NOMO-1 (cell line): ENCODE measurements at regions not wholly inside any gene's neighbourhood (a gene's known extent, or its start where the extent isn't known, plus 50 kb on each side); places are given as distances from the start of the nearest gene placed in this dataset.

Source experiments
- DNase-seq, 2 experiments: peaks; one replicate each; lab custom pipeline; 2025; ENCODE audit not compliant: unreplicated experiment in 2 of 2; lab: John Stamatoyannopoulos, UW

DNA sequence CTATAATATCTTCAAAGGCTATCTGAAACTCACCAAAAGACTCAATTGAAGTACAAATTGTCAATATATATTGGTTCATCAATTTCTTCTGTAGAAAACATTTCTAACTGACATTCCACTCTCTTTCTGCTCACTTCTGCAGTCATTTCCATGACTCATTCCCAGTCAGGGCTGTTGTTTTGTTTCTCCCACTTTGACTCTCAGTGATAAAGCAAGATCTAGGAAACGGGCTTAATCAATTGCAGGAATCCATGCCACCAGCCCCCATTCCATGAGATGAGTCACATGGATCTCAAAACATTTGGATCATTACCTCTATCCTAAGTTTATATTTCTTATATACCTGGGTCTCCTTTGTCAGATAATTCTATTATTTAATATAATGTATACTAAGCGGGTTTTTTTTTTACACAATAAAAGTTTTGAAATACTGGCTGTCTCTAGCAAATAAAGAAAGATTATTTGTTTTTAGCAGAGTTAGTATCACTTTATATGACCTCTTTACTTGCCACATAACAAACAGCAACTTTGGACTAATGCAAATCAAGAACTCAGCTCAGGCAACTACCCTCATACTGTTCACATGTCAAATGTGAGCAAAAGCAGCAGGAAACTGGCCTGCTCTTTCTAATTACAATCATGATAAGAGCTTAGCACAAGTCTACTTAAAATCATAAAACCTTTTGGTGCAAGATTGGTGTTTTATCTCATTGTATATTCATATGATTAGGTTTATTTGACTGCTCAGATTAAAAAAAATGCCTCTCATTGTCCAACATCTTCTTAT lies 251.1 kb upstream of the PIK3C3 start:
- no peak for DNase-seq

DNA sequence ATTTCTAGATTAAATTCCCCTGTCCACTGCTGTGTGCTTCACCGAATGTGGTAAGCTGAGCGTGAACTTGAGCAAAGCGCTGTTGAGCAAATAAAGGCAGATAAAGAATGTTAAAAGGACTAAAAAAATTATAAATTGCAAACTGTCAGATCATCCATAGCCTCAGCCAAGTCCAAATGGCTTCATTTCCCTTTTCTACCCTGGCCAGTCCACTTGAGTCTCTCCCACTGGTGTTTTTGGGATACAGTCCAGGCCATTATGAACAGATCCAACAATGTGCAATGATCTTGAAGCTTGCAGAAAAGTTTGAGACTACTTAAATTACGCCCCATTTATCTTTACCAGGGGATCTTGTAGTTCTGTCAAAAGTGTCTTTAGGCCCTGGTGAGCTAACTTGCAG lies 254.6 kb upstream of the PIK3C3 start:
- no peak for DNase-seq

DNA sequence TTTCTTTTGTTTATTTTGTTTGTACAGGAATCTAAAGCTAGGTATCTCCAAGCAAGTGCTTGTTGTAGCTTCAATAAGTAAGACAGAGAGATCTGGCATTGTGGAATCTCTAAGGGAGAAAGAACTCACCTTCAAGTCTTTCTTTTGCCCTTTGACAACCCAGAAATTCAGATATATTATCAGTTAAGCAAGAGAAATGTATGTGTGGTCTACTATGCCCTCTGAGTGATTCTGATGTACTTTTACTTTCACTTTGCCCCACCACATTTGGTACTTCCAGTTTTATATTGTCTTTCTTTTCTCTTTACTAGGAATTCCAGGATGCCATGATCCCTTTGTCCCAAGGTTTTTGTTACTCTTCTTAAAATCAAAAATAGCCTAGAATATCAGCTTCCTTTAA lies 259.6 kb upstream of the PIK3C3 start:
- DNase-seq = no peak

DNA sequence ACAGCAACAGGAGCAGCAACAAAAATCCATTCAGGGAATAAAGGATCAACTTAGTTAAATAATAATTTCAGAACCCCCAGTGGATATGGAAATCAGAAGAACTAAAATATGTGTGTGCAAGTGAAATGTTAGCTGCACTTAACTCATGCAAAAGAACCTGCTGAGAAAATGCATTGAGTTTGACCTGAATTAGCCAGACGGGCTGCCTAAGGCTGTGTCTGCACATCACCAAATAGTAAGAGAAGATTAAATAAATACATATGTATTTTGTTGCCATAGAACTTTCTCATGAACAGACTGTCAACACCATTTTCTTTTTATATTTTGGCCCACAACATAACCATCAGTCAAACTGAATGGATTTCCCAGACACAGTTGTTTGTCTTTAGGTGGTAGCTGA lies 262.0 kb upstream of the PIK3C3 start:
- DNase-seq = no peak

DNA sequence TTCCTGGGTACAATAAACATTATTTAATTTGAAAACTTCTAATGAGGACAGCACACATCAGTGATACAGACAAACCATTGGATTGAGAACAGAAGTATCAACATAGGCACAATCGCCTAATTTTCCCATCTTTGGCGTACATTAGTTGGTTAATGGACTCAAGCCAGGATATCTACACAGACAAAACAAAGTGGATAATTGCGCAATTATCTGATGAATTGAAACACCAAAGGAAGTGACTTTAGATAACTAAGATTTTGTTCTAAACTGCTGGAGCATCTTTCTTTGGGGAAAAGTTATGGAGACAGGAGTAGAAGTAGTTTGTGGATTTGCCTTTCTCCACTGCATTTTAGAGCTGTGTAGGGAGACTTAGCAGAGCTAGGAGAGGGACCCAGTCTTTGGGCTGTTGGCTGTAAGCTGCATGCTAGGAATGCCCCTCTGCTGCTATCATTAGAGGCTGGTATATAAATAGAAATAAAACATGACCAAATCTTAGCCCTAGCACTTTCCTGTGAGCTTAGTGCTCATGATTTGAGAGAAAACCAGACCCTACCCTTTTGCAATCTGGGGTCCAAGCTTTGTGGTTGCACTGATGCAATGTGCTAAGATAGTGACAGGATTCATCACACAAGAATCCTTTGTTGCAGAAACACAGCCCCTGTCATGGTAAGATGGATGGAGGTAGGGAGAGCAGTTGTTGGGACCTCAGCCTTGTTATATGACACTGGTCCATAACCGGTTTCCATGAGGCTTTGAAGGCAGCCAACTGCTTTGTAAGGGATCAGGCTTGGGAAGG lies 264.5 kb upstream of the PIK3C3 start:
- DNase-seq = no peak

DNA sequence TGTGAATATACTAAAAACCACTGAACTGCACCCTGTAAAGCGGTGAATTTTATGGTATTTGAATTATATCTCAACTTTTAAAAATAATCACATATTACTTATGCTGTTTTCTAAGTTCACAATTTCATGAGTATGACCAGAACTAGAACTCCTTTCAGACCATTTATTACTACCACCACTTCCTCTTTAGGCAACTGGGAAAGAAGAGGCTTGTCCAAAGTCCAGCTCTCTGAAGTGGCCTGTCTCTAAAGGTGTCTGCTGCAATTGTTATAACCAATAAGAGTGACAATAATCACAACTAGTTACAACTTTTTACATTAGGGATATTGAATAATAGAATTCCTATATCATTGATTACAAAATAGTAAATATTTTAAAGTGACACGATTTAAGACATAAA lies 267.9 kb upstream of the PIK3C3 start:
- no peak for DNase-seq

DNA sequence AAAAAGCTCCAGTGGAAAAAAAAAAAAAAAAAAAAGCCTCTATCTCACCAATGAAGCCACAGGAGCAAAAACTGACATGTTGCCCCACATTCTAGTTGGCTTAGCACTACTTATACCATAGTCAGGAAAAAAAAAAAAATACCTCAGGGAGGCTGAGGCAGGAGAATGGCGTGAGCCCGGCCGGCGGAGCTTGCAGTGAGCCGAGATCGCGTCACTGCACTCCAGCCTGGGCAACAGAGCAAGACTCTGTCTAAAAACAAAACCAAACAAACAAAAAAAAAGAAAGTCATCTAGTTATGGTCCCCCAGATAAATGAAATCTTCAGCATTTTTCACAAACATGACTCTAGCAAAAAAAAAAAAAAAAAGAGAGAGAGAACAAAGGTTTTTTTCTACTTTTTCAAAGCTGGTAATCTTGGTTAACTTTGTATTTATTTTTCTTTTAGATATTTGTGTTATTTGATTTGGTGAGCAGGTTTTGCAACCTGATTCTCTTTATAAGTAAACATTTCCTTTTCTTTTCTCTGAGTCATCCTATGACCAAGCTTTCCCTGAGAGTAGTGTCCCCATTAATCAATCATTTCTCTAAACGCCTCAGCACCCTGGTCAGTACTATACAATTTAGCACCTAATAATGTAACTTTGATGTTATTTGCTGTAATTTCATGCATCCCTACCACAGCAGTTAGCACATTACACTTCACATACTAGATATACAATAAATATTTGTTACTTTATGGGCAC lies 273.7 kb upstream of the PIK3C3 start:
- no peak for DNase-seq

DNA sequence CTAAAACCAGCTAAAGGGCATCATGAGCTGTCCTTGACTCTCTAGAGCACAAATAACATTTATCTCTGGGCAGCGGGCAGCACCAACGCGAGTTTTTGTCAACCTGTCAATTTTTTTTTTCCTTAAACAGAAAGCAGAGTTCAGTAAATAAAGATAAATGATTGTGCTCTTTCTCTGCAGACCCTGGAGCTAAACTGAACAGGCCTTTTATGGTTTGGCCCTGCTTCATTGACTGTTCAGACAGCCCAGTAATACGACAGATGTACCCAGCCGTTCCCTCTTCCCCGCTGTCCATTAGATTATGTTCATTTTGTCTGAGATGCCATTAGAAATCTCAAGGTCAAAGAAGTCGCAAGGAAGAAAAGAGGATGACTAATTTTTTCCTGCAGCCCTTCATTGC lies 280.5 kb upstream of the PIK3C3 start:
- no peak for DNase-seq

DNA sequence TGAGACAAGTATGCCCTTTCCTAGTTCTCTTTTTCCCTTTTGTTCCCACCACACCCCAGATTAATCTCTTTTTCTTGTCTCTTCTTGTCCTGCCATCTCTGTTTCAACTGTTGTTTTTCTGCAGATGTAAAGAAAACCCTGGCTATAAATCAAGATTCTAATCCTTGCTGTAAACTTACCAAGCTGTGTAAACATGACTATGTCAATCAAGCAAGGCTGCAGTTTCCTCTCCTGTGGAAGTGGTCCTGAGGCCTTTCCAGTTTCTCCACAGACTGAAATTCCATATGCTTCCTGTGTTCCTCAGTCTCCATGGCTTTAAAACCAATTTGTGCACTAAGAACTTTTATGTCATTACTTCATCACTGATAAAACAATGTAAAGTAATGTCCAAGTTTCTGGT lies 288.8 kb upstream of the PIK3C3 start:
- DNase-seq = no peak

DNA sequence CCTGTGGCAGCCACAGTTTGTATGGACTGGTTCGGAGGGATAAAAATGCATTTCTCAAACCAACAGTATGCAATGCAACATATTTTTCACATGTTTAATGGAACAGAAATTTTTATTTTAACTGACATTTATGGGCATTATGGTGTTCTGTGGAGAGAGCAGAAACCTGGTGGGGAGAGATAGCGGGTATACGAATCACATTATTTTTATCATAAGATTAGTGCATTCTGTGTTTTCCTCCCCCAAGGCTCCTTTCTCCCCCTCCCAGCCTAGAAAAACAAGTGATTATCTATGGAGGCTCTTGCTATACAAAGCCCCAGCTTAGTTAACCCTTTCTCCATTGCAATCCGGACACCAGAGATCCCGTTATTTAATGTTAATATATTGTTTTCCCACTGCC lies 289.8 kb upstream of the PIK3C3 start:
- no peak for DNase-seq

DNA sequence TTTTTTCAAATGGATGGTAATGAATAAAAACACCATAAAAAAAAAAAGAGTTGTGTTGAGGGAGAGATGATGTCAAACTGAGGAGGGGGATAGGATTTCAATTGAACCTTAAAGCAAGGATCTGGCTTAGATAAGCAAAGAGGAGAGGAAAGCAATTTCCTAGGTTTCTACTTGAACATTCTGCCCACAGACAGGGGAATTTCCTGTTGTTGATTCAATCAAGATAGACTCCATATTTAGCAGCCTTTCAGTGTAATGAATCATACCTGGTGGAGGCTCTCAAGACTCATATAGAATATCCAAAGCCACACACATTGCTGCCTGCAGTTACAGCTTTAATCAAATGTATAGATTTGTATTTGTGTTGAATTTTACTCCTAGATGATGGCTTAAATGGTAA lies 294.4 kb upstream of the PIK3C3 start:
- DNase-seq = no peak

DNA sequence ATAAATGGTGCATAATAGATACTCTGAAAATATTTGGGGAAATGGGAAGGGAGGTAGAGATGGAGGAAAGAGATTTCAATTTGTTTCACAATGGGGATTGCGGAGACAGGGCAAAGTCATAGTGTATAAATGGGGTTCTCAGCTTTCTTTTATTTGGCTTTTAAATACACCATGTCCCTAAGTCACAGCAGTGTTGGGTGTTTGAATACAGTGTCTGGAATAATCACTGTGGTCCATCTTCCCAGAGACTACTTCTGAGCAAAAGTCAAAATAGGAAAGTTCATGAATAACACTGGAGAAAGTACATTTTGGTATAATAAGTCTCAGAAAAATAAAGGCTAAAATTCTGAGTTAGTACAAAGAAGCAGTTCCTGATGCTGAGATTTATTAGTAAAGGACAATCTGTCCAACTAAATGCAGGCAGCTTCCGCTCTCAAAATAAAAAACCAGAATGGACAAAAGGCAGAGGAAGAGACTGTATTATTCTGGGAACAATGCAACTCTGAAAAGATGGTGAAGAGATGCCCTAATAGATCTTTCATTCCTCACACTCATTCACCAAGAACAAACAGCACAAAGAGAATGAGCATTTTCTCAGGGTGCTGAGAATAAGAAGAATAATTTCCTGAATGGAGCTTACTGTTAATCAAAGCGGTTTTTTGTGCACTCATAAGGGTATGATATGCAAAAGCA lies 295.4 kb upstream of the PIK3C3 start:
- no peak for DNase-seq

DNA sequence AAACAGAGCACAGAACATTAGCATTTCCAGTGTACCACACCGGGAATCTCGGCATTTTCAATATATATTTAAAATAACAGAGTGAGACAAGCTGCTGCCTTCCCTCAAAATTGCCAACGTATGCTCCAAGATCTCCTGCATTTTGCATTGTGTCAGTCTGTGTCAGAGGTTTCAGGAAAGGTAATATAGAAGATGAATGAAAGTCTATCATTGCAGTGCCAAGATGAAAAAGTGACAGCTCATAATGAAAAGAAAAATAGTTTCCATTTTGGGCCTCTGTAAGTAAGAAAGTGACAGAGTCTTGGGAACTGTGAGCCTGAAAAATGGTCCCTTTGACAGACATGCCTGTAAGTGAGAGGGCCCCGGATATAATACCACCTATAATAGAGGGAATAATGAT lies 297.8 kb upstream of the PIK3C3 start:
- no peak for DNase-seq

DNA sequence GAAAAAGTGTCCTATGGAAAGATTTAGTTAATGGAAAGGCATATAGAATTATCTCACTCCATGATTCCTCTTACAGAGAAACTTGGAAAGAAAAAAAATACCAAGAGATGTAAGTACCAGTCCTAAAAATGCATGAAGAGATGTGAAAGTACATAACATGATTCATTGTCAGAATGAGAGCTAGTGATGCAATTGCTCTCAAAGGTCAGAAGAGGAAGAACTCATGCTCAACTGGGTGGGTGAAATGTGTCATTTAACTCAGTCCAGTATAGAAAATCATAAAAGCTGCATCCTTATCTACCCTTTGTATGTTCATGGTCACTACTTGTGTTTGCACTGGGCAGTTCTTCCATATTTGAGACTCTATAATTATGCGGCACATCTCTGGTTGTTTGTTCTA lies 300.0 kb upstream of the PIK3C3 start:
- DNase-seq = peak in 1 of 2 experiments; percentile 7

DNA sequence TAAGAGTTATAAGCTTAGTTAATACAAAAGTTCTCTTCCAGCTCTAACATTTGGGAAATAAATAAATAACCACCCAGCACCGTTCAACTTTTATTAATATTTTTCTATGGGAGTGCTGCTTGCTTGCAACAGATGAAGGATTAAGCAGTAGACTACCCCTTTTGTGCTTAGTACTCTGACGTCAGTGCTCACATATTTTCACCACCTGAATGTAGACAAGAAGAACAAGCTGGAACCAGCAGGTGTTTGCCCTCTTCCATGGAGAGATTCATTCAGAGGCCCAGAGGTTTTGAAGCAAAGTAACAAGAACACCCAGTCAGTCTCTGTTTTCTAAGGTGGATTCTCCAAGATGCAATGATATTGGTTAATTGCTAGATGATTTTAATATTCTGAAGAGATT lies 307.1 kb upstream of the PIK3C3 start:
- DNase-seq = no peak

DNA sequence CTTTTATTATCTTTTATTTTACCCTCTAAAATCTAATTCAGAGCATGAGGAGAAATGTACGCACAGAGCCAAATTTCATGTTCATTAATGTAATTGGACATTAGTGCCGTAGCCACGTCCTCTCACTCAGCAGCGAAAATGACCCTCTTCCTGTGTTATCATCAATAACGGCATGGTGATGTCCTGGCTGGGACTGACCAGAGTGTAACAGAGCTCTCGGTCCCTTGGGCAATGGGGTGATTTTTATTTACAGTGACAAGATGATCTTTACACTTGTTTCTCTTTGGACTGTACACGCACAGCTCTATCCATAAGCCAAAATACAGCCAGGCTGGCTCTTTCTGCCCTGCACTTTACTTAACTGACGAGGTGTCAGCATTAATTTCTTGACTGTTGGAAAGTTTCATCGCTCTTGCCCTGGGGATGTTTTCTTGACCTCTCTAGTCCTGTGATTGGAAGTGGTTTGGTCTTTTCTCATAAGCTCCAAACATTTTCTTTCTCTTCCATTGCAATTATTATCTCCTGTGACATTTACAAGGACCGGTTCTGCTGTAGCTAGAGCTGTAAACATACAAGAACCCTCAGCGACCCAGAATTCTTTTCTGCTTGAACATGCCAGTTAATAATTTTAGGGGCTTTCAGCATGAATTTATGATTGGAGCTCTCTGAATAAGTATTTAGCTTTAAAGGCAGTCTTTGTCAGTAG lies 308.0 kb upstream of the PIK3C3 start:
- DNase-seq = no peak

DNA sequence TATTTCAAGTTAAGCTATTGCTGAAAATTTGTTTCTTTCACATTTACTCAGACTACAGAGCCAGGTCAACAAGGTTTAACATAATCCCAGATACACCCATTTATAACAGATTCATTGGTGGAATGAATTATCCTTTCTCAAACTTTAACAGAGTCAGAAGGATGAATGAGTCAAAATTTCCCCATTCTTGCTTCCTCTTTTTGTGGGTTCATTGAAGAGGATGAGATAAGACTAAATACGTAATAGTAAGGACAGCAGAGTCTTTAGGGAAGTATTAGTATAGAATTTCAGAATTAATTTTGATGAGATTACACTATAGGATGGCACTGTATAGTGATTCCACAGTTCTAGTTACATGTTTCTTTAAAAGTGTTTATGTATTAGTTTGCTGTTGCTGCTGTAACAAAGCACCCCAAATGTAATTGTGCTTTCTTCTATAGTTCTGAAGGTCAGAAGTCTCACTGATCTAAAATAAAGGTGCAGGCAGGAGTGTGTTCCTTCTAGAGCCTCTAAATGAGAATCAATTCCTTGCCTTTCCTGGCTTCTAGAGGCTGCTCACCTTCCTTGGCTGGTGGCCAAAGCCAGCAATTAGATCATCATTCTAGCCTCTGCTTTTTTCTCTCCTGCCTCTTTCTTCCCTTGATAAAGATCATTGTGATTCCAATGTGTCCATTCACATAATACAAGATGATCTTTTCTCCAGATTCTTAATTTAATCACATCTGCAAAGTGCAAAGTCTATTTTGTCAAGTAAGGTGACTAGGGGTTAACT lies 309.3 kb upstream of the PIK3C3 start:
- DNase-seq = peak in 1 of 2 experiments; percentile 29

DNA sequence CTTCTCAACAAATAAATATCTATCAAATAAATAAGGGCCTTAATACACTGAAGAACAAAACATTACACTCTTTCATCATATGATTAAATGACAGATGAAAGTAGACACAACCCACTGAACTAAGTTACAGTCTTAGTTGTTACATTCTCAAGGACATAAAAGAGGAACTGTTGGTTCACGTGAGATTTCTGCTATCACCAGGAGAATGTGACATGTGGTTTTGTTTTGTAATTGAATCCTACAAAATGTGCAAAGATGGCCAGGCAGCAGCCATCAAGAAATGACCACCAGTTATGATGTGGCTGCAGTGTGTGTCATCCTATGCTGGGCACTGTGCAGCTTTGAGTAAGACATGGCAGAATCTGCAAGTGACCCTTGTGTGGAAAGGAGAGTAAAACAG lies 310.6 kb upstream of the PIK3C3 start:
- DNase-seq = no peak

DNA sequence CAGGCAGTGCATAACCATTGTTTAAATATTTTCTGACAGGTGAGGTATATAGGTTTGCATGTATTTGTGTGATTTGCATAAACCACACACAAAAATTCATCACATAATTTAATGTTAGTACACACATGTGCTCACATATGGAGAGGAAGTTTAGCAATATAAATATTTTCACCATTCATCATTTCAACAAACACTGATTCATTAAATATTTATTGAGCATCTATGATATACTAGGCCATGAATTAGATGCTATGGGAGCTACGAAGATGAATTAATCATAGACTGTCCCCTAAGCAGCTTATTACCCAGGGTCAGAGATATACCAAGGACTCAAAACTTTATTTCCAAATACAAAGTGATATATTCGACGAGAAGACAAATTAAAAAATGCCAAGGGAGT lies 311.6 kb upstream of the PIK3C3 start:
- DNase-seq = no peak

DNA sequence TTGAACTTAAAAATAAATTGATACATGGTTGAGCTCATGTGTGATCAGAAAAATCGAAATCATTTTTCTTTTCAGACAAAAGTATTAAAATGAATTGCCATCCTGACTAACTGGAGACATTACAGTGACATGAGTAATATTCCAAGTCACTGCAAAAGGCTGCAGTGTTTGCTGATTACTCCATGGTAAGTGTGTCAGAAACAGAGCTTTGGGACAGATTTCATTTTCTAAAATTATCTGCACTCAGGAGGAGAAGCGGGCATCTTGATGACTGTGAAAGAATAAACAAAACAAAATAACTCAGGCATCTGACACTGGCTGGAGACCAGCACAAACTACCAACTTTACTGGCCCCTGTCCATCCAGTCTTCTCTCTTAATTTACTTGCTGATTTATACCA lies 312.3 kb upstream of the PIK3C3 start:
- no peak for DNase-seq
